SW 1271 (cell line): ENCODE measurements at regions not wholly inside any gene's neighbourhood (a gene's known extent, or its start where the extent isn't known, plus 50 kb on each side); places are given as distances from the start of the nearest gene placed in this dataset.
"Not testable (repeated sequence)": the region's sequence is repeated elsewhere in the genome, so short reads cannot be mapped to it uniquely, and the experiment has no call there.

Source experiments
- DNase-seq, 2 experiments: peaks; one replicate each; lab custom pipeline; 2025; lab: John Stamatoyannopoulos, UW

DNA sequence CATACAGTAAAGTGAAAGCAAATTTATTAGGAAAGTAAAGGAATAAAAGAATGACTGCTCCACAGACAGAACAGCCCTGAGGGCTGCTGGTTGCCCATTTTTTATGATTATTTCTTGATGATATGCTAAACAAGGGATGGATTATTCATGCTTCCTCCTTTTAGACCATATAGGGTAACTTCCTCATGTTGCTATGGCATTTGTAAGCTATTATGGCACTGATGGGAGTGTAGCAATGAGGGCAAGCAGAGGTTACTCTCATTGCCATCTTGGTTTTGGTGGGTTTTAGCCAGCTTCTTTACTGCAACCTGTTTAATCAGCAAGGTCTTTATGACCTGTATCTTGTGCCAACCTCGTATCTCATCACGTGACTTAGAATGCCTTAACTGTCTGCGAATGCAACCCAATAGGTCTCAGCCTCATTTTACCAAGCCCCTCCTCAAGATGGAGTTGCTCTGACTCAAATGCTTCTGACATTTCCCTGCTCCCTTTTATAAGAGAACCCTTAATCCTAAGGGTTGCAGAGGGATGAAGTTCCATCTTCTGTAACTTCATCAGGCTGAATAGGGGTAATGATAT, 280.1 kb upstream of the RGS17 start:
- no peak for DNase-seq

DNA sequence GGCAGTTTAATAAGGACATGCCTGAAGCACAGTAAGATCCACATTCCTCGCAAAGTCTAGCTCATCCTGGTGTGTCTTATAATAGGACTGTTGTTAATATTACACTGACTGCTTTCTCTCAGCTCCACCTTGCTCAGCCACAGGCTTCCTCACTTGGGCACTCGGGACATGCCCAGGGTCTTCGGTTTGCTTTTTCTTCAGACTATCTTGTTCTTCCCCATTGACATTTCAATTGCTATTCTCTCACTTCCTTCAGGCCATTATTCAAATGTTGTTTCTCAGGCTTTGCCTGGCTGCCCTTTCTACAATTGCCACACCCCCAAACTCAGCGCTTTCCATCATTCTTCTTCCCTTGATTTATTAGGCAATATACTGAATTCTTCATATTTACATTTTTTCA, 274.8 kb upstream of the RGS17 start:
- no peak for DNase-seq

DNA sequence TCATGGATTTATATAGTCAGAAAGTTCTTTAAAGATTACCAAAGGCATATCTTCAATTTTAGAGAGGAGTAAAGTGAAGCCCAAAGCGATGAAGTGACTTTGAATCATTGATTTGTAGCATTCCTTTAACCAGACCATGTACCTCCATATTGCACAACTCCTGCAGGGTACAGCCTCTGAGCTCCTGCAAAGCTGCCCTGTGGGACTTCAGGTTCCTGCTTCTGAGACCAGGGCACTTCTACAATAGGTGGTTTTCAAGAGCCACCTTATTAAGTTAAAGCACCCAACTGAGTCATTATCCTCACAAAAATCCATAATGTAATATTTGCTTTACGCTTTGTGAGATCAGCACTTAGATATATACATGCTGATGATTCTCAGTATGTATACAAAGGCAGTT, 270.7 kb upstream of the RGS17 start:
- no peak for DNase-seq

DNA sequence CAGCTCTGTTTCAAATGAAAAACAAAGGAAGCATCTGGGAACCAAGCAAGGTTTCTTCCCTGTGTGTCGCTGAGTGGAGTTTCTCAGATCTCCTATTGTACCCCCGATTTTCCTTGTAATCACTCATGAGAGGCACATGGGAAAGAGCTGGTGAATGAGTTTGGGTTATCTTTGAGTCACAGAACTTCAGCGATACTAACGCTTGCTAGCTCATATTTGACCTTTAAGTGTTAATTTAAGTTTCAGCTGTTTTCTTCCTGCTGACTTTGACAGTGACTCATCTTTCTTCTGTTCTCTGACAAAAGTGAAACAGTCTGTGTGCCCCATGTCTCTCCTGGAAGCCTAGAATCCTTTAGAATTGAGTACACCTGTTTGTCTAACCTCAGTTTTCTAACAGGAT, 261.1 kb upstream of the RGS17 start:
- no peak for DNase-seq

DNA sequence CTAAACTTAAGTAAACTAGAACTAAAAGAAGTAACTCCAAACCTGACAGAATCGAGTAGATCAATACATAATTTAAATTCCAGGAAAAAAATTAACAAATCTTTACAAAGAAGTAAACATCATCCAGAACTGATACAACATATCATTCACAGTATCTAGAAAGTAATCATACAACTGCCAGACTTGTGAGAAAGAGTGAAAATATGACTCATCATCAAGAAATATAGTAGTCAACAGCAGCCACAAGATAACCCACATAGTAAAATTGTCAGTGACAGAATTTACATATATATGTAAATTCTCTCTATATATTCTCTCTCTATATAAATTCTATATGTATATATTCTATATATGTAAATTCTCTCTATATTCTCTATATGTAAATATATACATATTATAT, 242.8 kb upstream of the RGS17 start:
- no peak for DNase-seq

DNA sequence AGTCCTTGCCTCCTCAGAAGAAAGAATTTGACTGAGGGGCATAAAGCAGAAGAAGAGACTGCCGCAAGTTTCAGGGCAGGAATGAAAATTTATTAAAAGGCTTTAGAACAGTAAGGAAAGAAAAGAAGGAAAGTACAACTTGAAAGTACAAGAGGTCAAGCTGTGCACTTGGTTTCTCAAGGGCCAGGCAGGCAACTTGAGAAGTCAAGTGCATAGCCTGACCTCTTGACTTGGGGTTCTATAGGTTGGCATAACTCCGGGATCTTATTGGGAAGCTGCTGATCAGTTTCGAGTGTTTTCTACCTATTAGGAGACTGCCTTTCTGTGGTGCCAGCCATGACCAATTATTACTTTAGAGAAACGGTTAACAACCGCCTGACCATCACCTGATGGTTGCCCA, 237.0 kb upstream of the RGS17 start:
- DNase-seq, result no peak

DNA sequence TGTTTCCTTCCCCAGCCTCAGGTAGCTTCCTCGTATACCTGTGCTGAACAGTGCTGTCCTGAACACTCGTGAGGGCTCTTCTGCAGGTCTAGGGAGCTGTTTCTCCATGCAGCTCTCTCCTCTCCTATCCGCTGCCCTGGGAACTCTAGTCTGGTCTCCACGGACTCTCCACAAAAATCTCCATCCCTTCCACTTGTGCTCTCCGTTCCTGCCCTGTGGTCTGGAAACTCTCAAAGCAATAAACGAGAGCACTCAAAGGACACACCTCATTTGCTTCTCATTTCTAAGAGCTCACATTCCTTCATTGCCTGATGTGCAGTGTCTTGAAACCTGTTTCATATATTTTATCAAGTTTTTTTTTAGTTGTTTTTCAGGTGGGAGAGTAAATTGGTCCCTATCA, 235.9 kb upstream of the RGS17 start:
- DNase-seq, result no peak

DNA sequence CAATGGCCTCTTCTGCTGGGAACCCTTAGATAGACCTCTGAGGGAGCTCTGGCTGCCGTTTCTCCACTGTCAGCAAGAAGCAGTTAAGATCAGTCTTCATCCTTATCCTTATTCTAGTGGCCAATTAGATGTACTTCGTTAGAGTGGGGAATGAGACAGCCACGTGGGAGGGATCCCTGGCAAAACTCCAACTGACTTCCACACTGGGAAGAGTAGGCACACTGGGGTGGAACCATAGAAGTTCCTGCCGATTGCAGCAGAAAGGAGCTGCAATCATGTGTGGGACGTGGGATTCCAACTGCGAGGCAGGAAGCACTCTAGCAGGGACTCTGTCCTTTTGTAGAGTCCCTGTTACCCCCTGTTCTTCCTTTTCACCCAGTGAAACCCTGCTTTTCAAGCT, 226.3 kb upstream of the RGS17 start:
- DNase-seq, result no peak

DNA sequence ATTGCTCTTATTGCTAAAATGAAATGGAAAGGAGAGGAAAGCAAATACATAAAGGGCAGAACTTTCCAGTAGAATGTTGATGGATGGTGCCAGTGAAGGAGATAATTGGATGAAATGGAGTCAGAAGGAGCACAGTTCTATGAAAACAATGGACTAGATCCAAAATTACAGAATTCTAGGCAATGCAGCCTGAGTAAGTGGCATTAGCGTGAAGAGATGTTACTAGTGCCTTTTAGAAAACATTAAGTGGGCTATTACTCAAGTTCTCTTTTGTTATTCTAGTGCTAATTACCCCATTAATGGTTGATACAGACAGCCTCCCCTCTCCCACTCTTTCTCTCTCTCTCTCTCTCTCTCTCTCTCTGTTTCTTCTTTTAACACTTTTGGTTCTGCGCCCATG, 209.5 kb upstream of the RGS17 start:
- DNase-seq, result no peak

DNA sequence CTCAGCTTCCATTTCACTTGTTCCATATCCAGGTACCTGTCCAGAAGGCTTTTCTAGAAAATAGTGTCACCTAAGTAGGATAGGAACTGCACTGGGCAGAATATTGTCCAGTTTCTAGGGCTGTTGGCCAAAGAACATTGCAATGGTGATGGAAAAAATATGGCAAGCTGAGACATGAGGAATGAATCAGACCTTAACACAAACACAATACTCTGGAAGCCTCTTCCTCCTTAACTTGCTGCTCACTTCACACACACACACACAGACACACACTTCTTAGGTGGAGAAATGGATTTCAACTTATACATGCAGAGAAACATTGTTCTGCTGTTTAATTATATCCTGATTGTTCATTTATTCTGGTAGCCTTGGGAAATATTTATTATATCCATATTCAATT, 203.0 kb upstream of the RGS17 start:
- no peak for DNase-seq

DNA sequence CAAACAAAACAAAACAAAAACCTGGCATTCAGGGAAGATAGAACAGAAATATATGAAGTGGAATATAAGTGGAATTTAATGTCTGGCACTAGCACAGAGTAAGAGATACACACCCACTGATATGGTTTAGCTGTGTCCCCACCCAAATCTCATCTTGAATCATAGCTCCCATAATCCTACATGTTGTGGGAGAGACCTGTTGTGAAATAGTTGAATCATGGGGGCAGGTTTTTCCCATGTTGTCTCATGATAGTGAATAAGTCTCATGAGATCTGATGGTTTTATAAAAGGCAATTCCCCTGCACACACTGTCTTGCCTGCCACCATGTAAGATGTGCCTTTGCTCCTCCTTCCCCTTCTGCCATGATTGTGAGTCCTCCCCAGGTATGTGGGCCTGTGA, 200.1 kb upstream of the RGS17 start:
- not testable (repeated sequence) for DNase-seq

DNA sequence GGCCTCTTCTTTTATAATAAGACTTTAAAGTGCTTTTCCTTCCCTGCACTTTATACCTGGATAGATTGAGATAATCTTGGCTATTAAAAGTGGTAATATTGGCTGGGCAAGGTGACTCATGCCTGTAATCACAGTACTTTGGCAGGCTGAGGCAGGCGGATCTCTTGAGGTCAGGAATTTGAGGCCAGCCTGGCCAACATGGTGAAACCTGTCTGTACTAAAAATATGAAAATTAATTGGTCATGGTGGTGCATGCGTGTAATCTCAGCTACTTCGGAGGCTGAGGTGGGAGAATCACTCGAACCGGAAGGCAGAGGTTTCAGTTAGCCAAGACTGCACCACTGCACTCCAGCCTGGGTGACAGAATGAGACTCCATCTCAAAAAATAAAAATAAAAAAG, 197.1 kb upstream of the RGS17 start:
- DNase-seq, result no peak

DNA sequence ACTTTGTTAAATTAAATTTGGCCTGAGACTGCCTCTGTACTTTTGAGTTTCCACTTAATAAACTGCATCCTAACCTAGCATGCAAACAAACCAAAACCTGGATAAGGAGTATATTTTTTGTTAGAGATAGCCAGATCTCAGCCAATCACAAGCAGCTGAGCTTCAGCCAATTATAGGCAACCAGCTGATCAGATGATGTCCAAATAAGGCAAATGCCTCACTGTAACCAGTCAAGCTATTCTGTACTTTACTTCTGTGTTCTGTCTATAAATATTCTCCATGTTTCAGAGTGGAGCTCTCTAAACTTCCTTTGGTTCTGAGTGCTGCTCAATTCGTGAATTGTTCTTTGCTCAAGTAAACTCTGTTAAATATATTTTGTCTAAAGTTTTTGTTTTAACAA, 194.6 kb upstream of the RGS17 start:
- DNase-seq, result no peak

DNA sequence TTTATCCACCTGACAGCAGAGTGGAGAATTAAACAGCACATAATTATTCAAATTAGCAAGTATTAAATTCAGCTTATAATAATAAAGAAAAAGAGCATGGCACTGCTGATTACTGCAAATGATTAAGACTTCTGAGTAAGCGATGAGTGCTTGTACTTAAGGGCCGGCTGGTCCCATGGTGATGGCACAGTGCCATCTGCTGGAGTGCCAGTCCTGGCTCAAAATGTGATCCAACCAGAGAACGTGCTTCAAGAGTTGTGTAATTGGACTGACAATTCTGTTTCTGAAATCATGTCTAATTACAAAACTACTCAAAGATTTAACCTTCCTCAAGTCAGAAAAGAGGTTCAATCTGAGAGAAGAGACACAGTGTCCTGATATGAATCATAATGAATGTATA, 181.6 kb upstream of the RGS17 start:
- DNase-seq, result peak; percentile 3 to 59

DNA sequence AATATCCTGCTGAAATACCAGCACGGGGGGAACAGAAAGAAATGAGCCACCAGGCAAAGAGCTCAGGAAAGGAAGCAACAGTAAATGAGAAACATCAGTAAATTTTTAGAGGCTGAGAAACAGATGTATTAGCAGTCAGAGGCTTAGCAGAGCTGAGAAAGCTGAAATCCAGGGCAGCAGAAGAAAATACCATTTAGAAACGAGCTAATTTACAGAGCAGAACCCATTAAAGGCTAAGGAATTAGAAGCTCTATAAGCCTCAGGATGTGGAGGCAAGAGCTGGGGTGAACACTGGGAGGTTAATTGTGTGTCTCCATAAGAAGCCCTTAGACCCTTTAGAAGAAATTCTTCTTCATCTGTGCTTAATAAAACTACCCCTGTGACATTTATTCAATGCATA, 178.6 kb upstream of the RGS17 start:
- no peak for DNase-seq

DNA sequence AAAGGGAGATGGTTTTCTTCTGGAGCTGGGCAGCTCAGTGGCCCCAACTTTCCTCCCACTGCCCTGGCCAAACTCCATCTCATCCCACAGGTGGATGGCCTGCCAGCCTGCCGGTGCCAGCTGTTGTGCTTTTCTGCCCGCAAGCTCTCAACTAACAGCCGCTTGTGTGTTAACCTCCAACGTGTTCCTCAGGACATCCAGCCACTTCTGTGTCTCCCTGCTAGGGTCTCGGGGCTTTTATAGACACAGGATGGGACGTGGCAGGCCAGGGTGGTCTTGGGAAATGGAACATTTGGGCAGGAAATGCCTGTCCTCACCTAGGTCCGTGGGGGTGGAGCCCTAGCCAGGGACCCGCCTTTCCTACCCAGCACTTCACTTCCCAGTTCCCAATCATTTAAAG, 171.1 kb upstream of the RGS17 start:
- DNase-seq, result no peak

DNA sequence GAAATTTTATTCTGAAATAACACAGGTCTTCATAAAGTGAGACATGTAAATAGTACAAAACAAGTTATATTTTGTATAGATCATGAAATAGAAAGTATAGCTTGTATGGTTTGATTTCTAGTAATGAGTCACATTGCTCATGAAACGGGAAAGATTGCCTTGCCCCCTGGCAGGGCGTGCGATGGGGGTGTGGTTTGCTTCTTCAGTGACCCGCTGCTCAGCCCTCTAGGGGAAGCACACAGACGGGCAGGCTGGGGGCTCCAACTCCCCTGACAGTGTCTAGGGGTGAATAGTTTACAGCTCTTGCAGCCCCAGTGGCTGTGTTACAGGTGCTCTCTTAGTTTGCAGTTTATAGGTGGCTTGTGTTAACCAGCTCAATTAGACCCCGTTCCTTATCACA, 170.5 kb upstream of the RGS17 start:
- no peak for DNase-seq

DNA sequence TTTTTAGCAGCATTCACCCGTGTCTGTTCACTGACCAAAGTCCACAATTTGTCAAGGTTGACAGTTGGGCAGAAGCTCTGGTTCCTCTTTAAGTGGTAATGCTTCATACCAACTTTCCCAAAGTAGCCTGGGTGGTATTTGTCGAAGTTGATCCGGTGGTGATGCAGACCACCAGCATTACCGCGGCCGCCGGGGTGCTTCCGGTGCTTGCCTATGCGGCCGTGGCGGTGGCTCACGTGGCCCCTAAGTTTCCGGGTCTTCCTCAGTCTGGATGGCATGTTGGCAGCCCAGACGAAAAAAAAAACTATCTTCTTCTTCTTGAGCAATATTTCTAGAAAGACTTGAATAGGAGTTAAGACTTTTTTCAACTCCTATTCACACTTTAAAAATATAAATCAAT, 151.4 kb upstream of the RGS17 start:
- not testable (repeated sequence) for DNase-seq

DNA sequence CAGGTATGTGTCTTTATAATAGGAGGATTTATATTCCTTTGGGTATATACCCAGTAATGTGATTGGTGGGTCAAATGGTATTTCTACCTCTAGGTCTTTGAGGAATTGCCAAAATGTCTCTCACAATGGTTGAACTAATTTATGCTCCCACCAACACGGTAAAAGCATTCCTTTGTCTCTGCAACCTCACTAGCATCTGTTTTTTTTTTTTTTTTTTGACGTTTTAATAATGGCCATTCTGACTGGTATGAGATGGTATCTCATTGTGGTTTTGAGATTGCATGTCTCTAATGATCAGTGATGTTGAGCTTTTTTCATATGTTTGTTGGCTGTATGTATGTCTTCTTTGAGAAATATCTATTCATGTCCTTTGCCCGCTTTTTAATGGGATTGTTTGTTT, 144.9 kb upstream of the RGS17 start:
- no peak for DNase-seq

DNA sequence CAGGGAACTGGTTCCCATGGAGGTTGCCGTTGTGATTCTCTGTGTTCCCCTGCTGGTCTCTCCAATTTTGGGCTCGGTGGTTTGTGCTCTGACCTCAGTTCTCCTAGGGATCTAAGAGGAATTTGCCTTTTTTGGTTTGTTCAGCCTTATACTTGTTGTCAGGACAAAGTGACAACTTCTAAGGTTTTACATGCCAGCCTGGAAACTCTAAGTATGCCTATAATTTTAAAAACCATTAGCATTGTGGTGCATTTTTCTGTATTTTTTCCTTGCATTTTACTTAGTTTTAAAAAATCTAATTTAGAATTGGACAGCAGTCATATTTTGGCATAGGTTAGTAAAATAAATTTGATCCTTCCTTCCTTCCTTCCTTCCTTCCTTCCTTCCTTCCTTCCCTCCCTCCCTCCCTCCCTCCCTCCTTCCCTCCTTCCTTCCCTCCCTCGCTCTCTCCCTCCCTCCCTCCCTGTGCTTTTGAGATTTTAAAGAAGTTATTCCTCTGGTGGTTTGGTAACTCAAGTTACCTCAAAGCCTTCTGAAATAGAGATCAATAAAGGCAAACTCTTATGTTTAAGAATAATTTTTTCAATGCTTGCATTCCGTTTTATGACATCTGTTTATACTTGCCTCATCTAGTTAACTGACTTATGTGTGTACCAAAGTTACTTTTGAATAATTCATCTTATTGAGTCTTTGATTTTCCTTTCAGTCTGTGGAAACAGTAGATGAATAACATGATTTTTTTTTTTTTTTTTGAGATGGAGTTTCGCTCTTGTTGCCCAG, 141.3 kb upstream of the RGS17 start:
- no peak for DNase-seq

DNA sequence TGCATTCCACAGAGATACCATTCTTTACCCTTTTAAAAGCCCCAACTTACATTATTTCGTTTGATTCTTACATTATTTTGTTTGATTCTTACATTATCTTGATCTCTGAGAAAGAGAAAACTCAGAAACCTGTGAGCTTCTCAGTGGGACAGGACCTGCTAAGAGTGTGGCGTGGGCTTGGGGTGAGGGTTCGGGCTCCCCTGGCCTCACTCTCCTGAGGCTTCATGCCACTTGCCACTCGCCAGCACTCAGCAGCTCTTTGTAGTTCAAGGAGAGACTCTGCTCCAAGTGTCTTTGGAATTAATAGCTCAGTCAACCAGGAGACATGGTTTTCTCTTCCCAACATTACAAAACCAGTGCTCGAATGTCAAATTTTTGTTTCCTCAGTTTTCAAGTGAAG, 132.4 kb upstream of the RGS17 start:
- DNase-seq, result no peak

DNA sequence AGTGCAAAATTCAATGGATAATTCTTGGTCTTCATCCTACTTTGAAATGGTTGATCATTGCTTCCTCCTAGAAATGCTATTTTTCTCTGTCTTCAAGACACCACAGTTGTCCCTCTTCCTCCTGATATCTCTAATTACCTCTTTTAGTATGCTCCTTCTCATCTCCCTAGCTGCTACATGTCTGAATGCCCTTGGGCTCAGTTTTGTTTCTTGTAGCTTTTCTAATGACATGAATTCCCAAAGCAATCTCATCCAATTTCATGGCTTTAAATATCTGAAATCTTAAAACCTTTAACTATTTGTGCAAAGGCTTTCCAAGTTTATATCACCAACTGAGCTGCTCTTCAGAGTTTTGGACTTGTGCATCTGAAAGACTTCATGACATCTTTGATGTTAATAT, 120.2 kb upstream of the RGS17 start:
- DNase-seq, result no peak

DNA sequence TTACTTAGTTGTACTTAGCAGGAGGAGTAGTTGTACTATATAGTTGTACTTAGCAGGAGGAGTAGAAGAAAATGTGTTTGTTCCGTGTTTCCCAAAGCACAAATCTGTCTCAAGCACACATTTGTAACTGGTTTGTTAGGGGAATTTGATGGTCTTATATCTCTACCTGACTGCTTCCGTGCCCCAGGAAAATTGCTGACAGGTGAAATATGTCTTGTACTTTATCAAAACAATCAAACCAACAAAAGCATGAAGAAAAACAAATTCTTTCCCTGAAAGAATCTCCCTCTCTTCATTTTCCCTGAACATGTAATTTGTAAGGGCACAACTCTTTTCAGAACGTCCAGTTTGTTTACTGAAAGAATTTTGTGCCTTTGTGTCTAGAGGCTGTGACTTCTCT, 106.6 kb upstream of the RGS17 start:
- DNase-seq, result no peak

DNA sequence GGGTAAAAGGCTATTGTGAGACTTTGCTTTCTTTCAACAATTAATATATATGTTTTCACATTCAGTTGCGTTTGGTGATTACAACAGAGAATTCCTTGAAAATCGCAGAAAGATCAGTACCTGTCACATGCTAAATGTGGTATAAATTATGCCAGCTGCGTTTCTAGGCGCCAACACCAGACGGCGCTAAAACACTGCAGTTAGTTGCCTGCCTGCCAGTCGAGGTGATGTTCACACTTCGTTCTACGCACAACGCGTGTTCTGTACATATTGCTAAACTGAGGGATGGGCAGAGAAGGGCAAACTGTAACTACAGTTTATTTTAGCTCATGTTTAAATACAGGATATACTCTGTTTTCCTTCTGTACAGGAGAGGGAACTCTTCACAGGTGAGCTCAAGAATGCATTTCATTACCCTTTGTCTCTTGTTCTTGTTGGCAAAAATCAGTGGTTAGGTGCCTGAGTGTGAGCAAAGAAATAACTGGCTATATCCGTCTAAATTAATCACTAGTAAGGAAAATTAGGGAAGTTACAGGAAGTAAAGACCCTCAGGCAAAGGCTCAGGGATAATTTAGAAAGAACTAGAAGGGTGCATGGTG, 100.1 kb upstream of the RGS17 start:
- DNase-seq, result peak in 1 of 2 experiments; percentile 24
